MCF 10A (cell line): ENCODE measurements at regions not wholly inside any gene's neighbourhood (a gene's known extent, or its start where the extent isn't known, plus 50 kb on each side); places are given as distances from the start of the nearest gene placed in this dataset.

Experiments used
- BruUV-seq: library from RNA; stranded (reverse); fragments of 400-500 nt; replicated peaks from 2 replicates; lab custom pipeline; 2021; lab: Mats Ljungman, UMichigan
- CTCF ChIA-PET: fragments of 300-600 bp; sonication (Branson Sonifier 250); formaldehyde crosslinking; extraction: SDS; loops from one replicate; lab custom pipeline; 2021; ENCODE audit warnings: antibody characterized with exemption, inconsistent platforms; lab: Yijun Ruan, JAX
- POLR2A ChIA-PET: fragments of 300-600, 350-650 bp; sonication (Branson Sonifier 250); formaldehyde crosslinking; extraction: SDS; loops from one replicate; lab custom pipeline; 2020; ENCODE audit warnings: antibody characterized with exemption, inconsistent platforms; lab: Yijun Ruan, JAX
- DNase-seq: peaks from one replicate; pipeline ENCODE4 v3.0.0-alpha.2; 2018; ENCODE audit not compliant: unreplicated experiment
- H3K27ac Mint-ChIP-seq: one replicate; pipeline ENCODE4 v1.8.0; 2022; ENCODE audit warnings: mild to moderate bottlenecking, low read depth, mixed read lengths; ENCODE audit not compliant: unreplicated experiment
- H3K27me3 Mint-ChIP-seq: one replicate; pipeline ENCODE4 v1.8.0; 2022; ENCODE audit warnings: mixed read lengths; ENCODE audit not compliant: insufficient read depth, unreplicated experiment
- H3K36me3 Mint-ChIP-seq: one replicate; pipeline ENCODE4 v1.8.0; 2022; ENCODE audit warnings: mild to moderate bottlenecking, moderate library complexity, mixed read lengths; ENCODE audit not compliant: insufficient read depth, unreplicated experiment
- H3K4me1 Mint-ChIP-seq: one replicate; pipeline ENCODE4 v1.8.0; 2022; ENCODE audit warnings: mixed read lengths; ENCODE audit not compliant: insufficient read depth, unreplicated experiment
- H3K4me3 Mint-ChIP-seq: one replicate; pipeline ENCODE4 v1.8.0; 2022; ENCODE audit warnings: mild to moderate bottlenecking, moderate library complexity, mixed read lengths; ENCODE audit not compliant: unreplicated experiment
- H3K9me3 Mint-ChIP-seq: one replicate; pipeline ENCODE4 v1.8.0; 2022; ENCODE audit warnings: mixed read lengths; ENCODE audit not compliant: unreplicated experiment
- intact Hi-C: fragments of 100-400 bp; cut with micrococcal nuclease; formaldehyde crosslinking; loops from 2 replicates; pipeline ENCODE4 v1.14.1; 2022
- TF ChIP-seq, protein P1 (sequence below): fragments of 200-600 bp; IDR thresholded peaks from one replicate; pipeline ENCODE4 v1.8.0; 2022; ENCODE audit warnings: antibody characterized with exemption, mild to moderate bottlenecking; ENCODE audit not compliant: unreplicated experiment

DNA sequence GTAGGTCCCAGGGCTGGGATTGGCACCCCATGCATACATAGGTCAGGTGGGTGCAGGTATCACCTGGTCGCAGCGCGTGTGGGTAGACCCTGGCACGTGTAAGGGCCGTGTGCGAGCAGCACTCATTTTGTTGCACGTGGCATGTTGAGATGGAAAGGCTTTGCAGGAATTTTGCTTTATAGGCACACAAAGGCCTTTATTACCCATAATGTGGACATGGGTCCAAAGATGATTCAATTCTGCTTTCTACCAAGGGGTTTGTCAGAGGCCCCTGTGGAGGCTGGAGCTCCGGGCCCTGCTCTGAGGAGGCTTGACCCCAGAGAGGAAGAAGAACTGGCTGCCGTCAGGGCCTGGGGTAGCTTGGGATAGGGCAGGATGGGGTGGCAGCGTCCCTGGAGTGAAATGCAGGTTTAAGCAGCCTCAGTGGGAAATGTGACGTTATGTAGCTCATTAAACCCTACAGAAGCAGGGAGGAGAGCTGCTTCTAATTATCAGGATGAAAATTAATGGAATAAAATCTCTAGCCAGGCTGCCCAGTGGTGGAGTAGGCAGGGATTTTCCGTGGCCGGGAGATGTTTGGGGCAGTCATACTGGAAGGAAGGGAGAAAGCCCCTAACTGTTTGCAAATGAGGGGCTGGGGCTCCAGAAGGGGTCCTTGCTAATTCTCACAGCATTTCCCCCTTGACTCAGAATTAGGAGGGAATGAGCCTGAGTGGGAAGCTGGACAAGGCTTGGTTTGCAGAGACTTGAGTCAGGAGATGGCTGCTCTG lies 103.3 kb upstream of the PITX1 start:
- no peaks in the 10 kb centered on the region for H3K9me3 Mint-ChIP-seq
- ChIA-PET CTCF (interaction anchor here (1.1 to 3.2 kb wide), 3 partner anchors 14 to 233 kb away, joined by 3 to 7 read pairs (median 6); partner anchors contain the start of gene PCBD2), POLR2A (interaction anchor here (0.9 to 5.5 kb wide), 6 partner anchors 8 to 111 kb away, joined by 3 to 90 read pairs (median 24); partner anchors contain the start of gene PITX1)
- TF ChIP-seq, protein P1, sequence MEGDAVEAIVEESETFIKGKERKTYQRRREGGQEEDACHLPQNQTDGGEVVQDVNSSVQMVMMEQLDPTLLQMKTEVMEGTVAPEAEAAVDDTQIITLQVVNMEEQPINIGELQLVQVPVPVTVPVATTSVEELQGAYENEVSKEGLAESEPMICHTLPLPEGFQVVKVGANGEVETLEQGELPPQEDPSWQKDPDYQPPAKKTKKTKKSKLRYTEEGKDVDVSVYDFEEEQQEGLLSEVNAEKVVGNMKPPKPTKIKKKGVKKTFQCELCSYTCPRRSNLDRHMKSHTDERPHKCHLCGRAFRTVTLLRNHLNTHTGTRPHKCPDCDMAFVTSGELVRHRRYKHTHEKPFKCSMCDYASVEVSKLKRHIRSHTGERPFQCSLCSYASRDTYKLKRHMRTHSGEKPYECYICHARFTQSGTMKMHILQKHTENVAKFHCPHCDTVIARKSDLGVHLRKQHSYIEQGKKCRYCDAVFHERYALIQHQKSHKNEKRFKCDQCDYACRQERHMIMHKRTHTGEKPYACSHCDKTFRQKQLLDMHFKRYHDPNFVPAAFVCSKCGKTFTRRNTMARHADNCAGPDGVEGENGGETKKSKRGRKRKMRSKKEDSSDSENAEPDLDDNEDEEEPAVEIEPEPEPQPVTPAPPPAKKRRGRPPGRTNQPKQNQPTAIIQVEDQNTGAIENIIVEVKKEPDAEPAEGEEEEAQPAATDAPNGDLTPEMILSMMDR, result no peak
- peaks cover 83% of the 10 kb centered on the region for H3K4me1 Mint-ChIP-seq
- intact Hi-C loops, result no loop called here
- DNase-seq, result no peak
- H3K27ac Mint-ChIP-seq, result no peak overlapping the region
- no TSS peak for BruUV-seq
- H3K27me3 Mint-ChIP-seq, result no peaks in the 10 kb centered on the region
- no peaks in the 10 kb centered on the region for H3K36me3 Mint-ChIP-seq
- no peak overlapping the region for H3K4me3 Mint-ChIP-seq

DNA sequence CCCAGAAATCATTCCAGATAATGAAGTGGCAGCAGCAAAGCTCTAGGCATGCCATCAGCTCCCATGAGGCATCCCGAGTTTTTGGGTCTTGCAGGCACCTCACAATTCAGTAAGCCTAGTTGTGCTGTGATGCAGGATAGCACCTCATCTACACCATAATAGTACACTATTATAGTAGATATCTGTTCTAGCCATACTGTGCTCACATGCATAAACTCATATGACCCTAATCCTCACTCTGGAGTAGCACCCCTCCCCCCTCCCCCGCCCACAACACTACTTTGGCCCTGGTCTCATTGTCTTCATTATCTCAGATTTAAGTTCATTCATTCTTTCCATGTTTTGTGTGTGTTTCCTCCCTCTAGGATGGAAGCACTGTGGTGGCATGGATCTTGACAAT lies 102.5 kb upstream of the PITX1 start:
- H3K4me1 Mint-ChIP-seq, result peaks cover 80% of the 10 kb centered on the region
- TF ChIP-seq, protein P1, result no peak
- CTCF ChIA-PET, result interaction anchor here (1.8 kb wide), 1 partner anchor 13 kb away, joined by 5 read pairs; no protein-coding TSS in a partner anchor
- POLR2A ChIA-PET, result interaction anchor here (0.7 to 2.3 kb wide), 6 partner anchors 8 to 112 kb away, joined by 3 to 7 read pairs (median 4); no protein-coding TSS in a partner anchor
- H3K9me3 Mint-ChIP-seq, result no peaks in the 10 kb centered on the region
- DNase-seq, result no peak
- no peak overlapping the region for H3K4me3 Mint-ChIP-seq
- H3K36me3 Mint-ChIP-seq, result no peaks in the 10 kb centered on the region
- H3K27ac Mint-ChIP-seq, result peak overlapping the region; percentile 51
- no peaks in the 10 kb centered on the region for H3K27me3 Mint-ChIP-seq
- no TSS peak for BruUV-seq
- intact Hi-C loops, result no loop called here

DNA sequence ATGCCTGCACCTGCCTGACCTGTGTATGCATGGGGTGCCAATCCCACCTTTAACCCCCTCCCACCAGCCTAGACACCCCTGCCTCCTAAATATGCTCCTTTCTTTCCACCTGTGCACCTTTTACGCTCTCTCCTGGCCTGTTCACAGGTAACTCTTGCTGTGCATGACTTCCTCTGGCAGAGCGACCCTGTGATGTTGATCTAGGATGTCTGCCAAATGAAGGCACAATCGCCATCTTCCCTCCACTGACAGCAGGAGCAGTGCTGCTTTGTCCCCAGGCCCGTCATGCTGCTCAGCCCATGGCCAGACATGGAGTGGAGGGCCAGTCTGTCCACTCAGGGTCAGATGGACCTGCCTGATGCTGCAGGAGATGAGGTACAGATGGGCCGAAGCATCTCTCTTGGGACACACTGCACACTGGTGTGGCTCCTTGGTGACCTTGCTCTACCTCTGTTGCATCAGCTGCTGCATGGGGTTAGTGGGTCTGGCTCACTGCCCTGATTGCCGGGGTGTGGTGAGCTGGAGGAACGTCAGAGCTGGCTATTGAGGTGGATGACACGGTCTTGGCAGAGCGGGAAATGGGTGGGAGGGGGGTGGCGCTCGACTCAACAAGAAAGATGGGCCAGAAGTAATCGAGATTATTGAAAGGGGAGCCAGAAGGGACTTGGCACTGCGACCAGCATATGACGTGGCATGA lies 101.7 kb upstream of the PITX1 start:
- H3K27ac Mint-ChIP-seq, result peak overlapping the region; percentile 51
- CTCF ChIA-PET, result interaction anchor here (0.6 to 1.8 kb wide), 2 partner anchors 13 to 203 kb away, joined by 3 to 5 read pairs; no protein-coding TSS in a partner anchor
- H3K4me1 Mint-ChIP-seq, result peaks cover 74% of the 10 kb centered on the region
- H3K27me3 Mint-ChIP-seq, result no peaks in the 10 kb centered on the region
- intact Hi-C loops, result no loop called here
- H3K9me3 Mint-ChIP-seq, result no peaks in the 10 kb centered on the region
- BruUV-seq, result no TSS peak
- TF ChIP-seq, protein P1, result no peak
- H3K36me3 Mint-ChIP-seq, result no peaks in the 10 kb centered on the region
- H3K4me3 Mint-ChIP-seq, result peak overlapping the region; percentile 7
- peak; percentile 99 for DNase-seq
- POLR2A ChIA-PET, result interaction anchor here (0.7 to 2.3 kb wide), 8 partner anchors 8 to 111 kb away, joined by 3 to 7 read pairs (median 4); no protein-coding TSS in a partner anchor
